Islet of Langerhans (tissue), 1 donor: ENCODE measurements at regions not wholly inside any gene's neighbourhood (a gene's known extent, or its start where the extent isn't known, plus 50 kb on each side); places are given as distances from the start of the nearest gene placed in this dataset.

Experiments used
- FAIRE-seq: peaks from one replicate; lab custom pipeline; 2011; peaks lifted over from hg19 to GRCh38; lab: Jason Lieb, UNC

GRCh38 chr5:165996201-165996875, 2295.1 kb upstream of the WWC1 start:
- no peak for FAIRE-seq

- no peak for FAIRE-seq
These were observed 2291.6 kb upstream of the WWC1 start for GRCh38 chr5:165999693-166000320.

- no peak for FAIRE-seq
These were observed 2287.4 kb upstream of the WWC1 start for GRCh38 chr5:166004006-166004405.

GRCh38 chr5:166013415-166013814, 2278.0 kb upstream of the WWC1 start:
- FAIRE-seq: no peak

- no peak for FAIRE-seq
These were observed 2277.2 kb upstream of the WWC1 start for GRCh38 chr5:166014256-166014655.

GRCh38 chr5:166018716-166019115, 2272.7 kb upstream of the WWC1 start:
- FAIRE-seq: no peak

- no peak for FAIRE-seq
These were observed 2269.4 kb upstream of the WWC1 start for GRCh38 chr5:166022065-166022464.

GRCh38 chr5:166024970-166025369, 2266.5 kb upstream of the WWC1 start:
- no peak for FAIRE-seq

- FAIRE-seq: no peak
These were observed 2263.9 kb upstream of the WWC1 start for GRCh38 chr5:166027582-166027981.

GRCh38 chr5:166031926-166032325, 2259.5 kb upstream of the WWC1 start:
- no peak for FAIRE-seq

GRCh38 chr5:166032601-166033000, 2258.8 kb upstream of the WWC1 start:
- FAIRE-seq: no peak

GRCh38 chr5:166045961-166046360, 2245.5 kb upstream of the WWC1 start:
- FAIRE-seq: no peak

- no peak for FAIRE-seq
These were observed 2244.5 kb upstream of the WWC1 start for GRCh38 chr5:166046956-166047355.

- FAIRE-seq: no peak
These were observed 2240.9 kb upstream of the WWC1 start for GRCh38 chr5:166050531-166050930.

GRCh38 chr5:166058660-166059059, 2232.8 kb upstream of the WWC1 start:
- no peak for FAIRE-seq

GRCh38 chr5:166062094-166062493, 2229.4 kb upstream of the WWC1 start:
- FAIRE-seq: no peak

GRCh38 chr5:166062719-166063118, 2228.7 kb upstream of the WWC1 start:
- FAIRE-seq: no peak

GRCh38 chr5:166063261-166063660, 2228.2 kb upstream of the WWC1 start:
- no peak for FAIRE-seq

- FAIRE-seq: no peak
These were observed 2222.7 kb upstream of the WWC1 start for GRCh38 chr5:166068547-166069335.

GRCh38 chr5:166073901-166074581, 2217.4 kb upstream of the WWC1 start:
- FAIRE-seq: no peak

GRCh38 chr5:166074582-166075481, 2216.6 kb upstream of the WWC1 start:
- FAIRE-seq: no peak
